Fibroblast of peridontal ligament (primary cell): ENCODE measurements at regions not wholly inside any gene's neighbourhood (a gene's known extent, or its start where the extent isn't known, plus 50 kb on each side); places are given as distances from the start of the nearest gene placed in this dataset.
"Not testable (repeated sequence)": the region's sequence is repeated elsewhere in the genome, so short reads cannot be mapped to it uniquely, and the experiment has no call there.

Experiments used
- DNase-seq: peaks from one replicate; pipeline ENCODE4 v3.0.0-alpha.2; 2010; ENCODE audit errors: extremely low read depth

GRCh38 chr3:29182828-29183227, 98.0 kb upstream of the RBMS3 start:
- not testable (repeated sequence) for DNase-seq

- DNase-seq: peak; percentile 84
Measured at GRCh38 chr3:29183346-29184087, 97.4 kb upstream of the RBMS3 start.

- no peak for DNase-seq
Measured at GRCh38 chr3:29185706-29186105, 95.2 kb upstream of the RBMS3 start.

- peak; percentile 98 for DNase-seq
Measured at GRCh38 chr3:29186131-29186599, 94.7 kb upstream of the RBMS3 start.

GRCh38 chr3:29186982-29187725, 93.7 kb upstream of the RBMS3 start:
- no peak for DNase-seq

GRCh38 chr3:29189328-29189727, 91.5 kb upstream of the RBMS3 start:
- DNase-seq: no peak

- DNase-seq: no peak
Measured at GRCh38 chr3:29194139-29194538, 86.7 kb upstream of the RBMS3 start.

GRCh38 chr3:29195056-29195455, 85.8 kb upstream of the RBMS3 start:
- DNase-seq: no peak

GRCh38 chr3:29201604-29202003, 79.3 kb upstream of the RBMS3 start:
- no peak for DNase-seq

GRCh38 chr3:29202378-29202777, 78.5 kb upstream of the RBMS3 start:
- no peak for DNase-seq

GRCh38 chr3:29203851-29204250, 77.0 kb upstream of the RBMS3 start:
- DNase-seq: no peak

- no peak for DNase-seq
Measured at GRCh38 chr3:29207427-29207826, 73.4 kb upstream of the RBMS3 start.

- DNase-seq: no peak
Measured at GRCh38 chr3:29212789-29213433, 68.0 kb upstream of the RBMS3 start.

- DNase-seq: no peak
Measured at GRCh38 chr3:29214009-29214658, 66.7 kb upstream of the RBMS3 start.

- DNase-seq: peak; percentile 46
Measured at GRCh38 chr3:29215948-29216347, 64.9 kb upstream of the RBMS3 start.

- DNase-seq: peak; percentile 62
Measured at GRCh38 chr3:29226706-29227105, 54.2 kb upstream of the RBMS3 start.

GRCh38 chr3:29227307-29227706, 53.6 kb upstream of the RBMS3 start:
- DNase-seq: no peak
